ENCODE measurements at regions not wholly inside any gene's neighbourhood (a gene's known extent, or its start where the extent isn't known, plus 50 kb on each side); places are given as distances from the start of the nearest gene placed in this dataset.

- Histone ChIP-seq H3K36me3 (ENCODE audit: control insufficient read depth, insufficient read depth, low read length, severe bottlenecking) (no peaks in the 10 kb centered on the region), H3K9me3 (ENCODE audit: control insufficient read depth, low read length) (peaks cover 15% of the 10 kb centered on the region), H3K9ac (ENCODE audit: low read length) (no peak overlapping the region), H3K27me3 (replicated peaks; ENCODE audit: control insufficient read depth, insufficient read depth, low read length) (no peaks in the 10 kb centered on the region), H3K4me3 (ENCODE audit: low read length) (no peak overlapping the region), H3K4me1 (ENCODE audit: control insufficient read depth, insufficient read depth, low read length) (peaks cover 8% of the 10 kb centered on the region)
- DNase-seq (ENCODE audit: low read depth), result no peak
These were observed 291.2 kb downstream of the SRBD1 start for GRCh38 chr2:45319683-45320455.

- no peaks in the 10 kb centered on the region for H3K27me3 ChIP-seq (replicated peaks; ENCODE audit: control insufficient read depth, insufficient read depth, low read length)
- no peak overlapping the region for H3K4me3 ChIP-seq (ENCODE audit: low read length)
- H3K36me3 ChIP-seq (ENCODE audit: control insufficient read depth, insufficient read depth, low read length, severe bottlenecking), result no peaks in the 10 kb centered on the region
- no peak for DNase-seq (ENCODE audit: low read depth)
- H3K9ac ChIP-seq (ENCODE audit: low read length), result no peak overlapping the region
- peaks cover 8% of the 10 kb centered on the region for H3K9me3 ChIP-seq (ENCODE audit: control insufficient read depth, low read length)
- H3K4me1 ChIP-seq (ENCODE audit: control insufficient read depth, insufficient read depth, low read length), result peaks cover 8% of the 10 kb centered on the region
These were observed 292.4 kb downstream of the SRBD1 start for GRCh38 chr2:45318686-45319085.

- Histone ChIP-seq H3K27me3 (replicated peaks; ENCODE audit: control insufficient read depth, insufficient read depth, low read length) (no peaks in the 10 kb centered on the region), H3K36me3 (ENCODE audit: control insufficient read depth, insufficient read depth, low read length, severe bottlenecking) (no peaks in the 10 kb centered on the region), H3K4me1 (ENCODE audit: control insufficient read depth, insufficient read depth, low read length) (peaks cover 8% of the 10 kb centered on the region), H3K9ac (ENCODE audit: low read length) (no peak overlapping the region), H3K4me3 (ENCODE audit: low read length) (no peak overlapping the region), H3K9me3 (ENCODE audit: control insufficient read depth, low read length) (peaks cover 4% of the 10 kb centered on the region)
- no peak for DNase-seq (ENCODE audit: low read depth)
These were observed 294.3 kb downstream of the SRBD1 start for GRCh38 chr2:45316576-45317338.

GRCh38 chr2:45315861-45316260 lies 295.2 kb downstream of the SRBD1 start:
- Histone ChIP-seq H3K9me3 (ENCODE audit: control insufficient read depth, low read length) (peaks cover 4% of the 10 kb centered on the region), H3K4me1 (ENCODE audit: control insufficient read depth, insufficient read depth, low read length) (peaks cover 8% of the 10 kb centered on the region), H3K36me3 (ENCODE audit: control insufficient read depth, insufficient read depth, low read length, severe bottlenecking) (no peaks in the 10 kb centered on the region), H3K4me3 (ENCODE audit: low read length) (no peak overlapping the region), H3K27me3 (replicated peaks; ENCODE audit: control insufficient read depth, insufficient read depth, low read length) (no peaks in the 10 kb centered on the region), H3K9ac (ENCODE audit: low read length) (no peak overlapping the region)
- peak; percentile 73 for DNase-seq (ENCODE audit: low read depth)

GRCh38 chr2:45312275-45312674 lies 298.8 kb downstream of the SRBD1 start:
- no peak for DNase-seq (ENCODE audit: low read depth)
- Histone ChIP-seq H3K27me3 (replicated peaks; ENCODE audit: control insufficient read depth, insufficient read depth, low read length) (peaks cover 9% of the 10 kb centered on the region), H3K36me3 (ENCODE audit: control insufficient read depth, insufficient read depth, low read length, severe bottlenecking) (no peaks in the 10 kb centered on the region), H3K9me3 (ENCODE audit: control insufficient read depth, low read length) (no peaks in the 10 kb centered on the region), H3K4me3 (ENCODE audit: low read length) (no peak overlapping the region), H3K4me1 (ENCODE audit: control insufficient read depth, insufficient read depth, low read length) (peaks cover 8% of the 10 kb centered on the region), H3K9ac (ENCODE audit: low read length) (no peak overlapping the region)

GRCh38 chr2:45311559-45311958 lies 299.5 kb downstream of the SRBD1 start:
- no peak overlapping the region for H3K9ac ChIP-seq (ENCODE audit: low read length)
- peaks cover 8% of the 10 kb centered on the region for H3K4me1 ChIP-seq (ENCODE audit: control insufficient read depth, insufficient read depth, low read length)
- no peaks in the 10 kb centered on the region for H3K9me3 ChIP-seq (ENCODE audit: control insufficient read depth, low read length)
- H3K27me3 ChIP-seq (replicated peaks; ENCODE audit: control insufficient read depth, insufficient read depth, low read length), result peaks cover 12% of the 10 kb centered on the region
- no peaks in the 10 kb centered on the region for H3K36me3 ChIP-seq (ENCODE audit: control insufficient read depth, insufficient read depth, low read length, severe bottlenecking)
- no peak overlapping the region for H3K4me3 ChIP-seq (ENCODE audit: low read length)
- peak; percentile 26 for DNase-seq (ENCODE audit: low read depth)

GRCh38 chr2:45307147-45307546 lies 297.9 kb upstream of the SIX2 start:
- no peak for DNase-seq (ENCODE audit: low read depth)
- Histone ChIP-seq H3K27me3 (replicated peaks; ENCODE audit: control insufficient read depth, insufficient read depth, low read length) (peaks cover 41% of the 10 kb centered on the region), H3K4me3 (ENCODE audit: low read length) (no peak overlapping the region), H3K36me3 (ENCODE audit: control insufficient read depth, insufficient read depth, low read length, severe bottlenecking) (no peaks in the 10 kb centered on the region), H3K4me1 (ENCODE audit: control insufficient read depth, insufficient read depth, low read length) (no peaks in the 10 kb centered on the region), H3K9ac (ENCODE audit: low read length) (no peak overlapping the region), H3K9me3 (ENCODE audit: control insufficient read depth, low read length) (no peaks in the 10 kb centered on the region)

- Histone ChIP-seq H3K9ac (ENCODE audit: low read length) (no peak overlapping the region), H3K9me3 (ENCODE audit: control insufficient read depth, low read length) (no peaks in the 10 kb centered on the region), H3K4me1 (ENCODE audit: control insufficient read depth, insufficient read depth, low read length) (no peaks in the 10 kb centered on the region), H3K27me3 (replicated peaks; ENCODE audit: control insufficient read depth, insufficient read depth, low read length) (peaks cover 46% of the 10 kb centered on the region), H3K4me3 (ENCODE audit: low read length) (no peak overlapping the region), H3K36me3 (ENCODE audit: control insufficient read depth, insufficient read depth, low read length, severe bottlenecking) (no peaks in the 10 kb centered on the region)
- no peak for DNase-seq (ENCODE audit: low read depth)
These were observed 296.3 kb upstream of the SIX2 start for GRCh38 chr2:45305599-45305998.

GRCh38 chr2:45303417-45304202 lies 294.4 kb upstream of the SIX2 start:
- H3K4me1 ChIP-seq (ENCODE audit: control insufficient read depth, insufficient read depth, low read length), result no peaks in the 10 kb centered on the region
- no peak overlapping the region for H3K9ac ChIP-seq (ENCODE audit: low read length)
- peaks cover 46% of the 10 kb centered on the region for H3K27me3 ChIP-seq (replicated peaks; ENCODE audit: control insufficient read depth, insufficient read depth, low read length)
- H3K4me3 ChIP-seq (ENCODE audit: low read length), result no peak overlapping the region
- DNase-seq (ENCODE audit: low read depth), result no peak
- H3K36me3 ChIP-seq (ENCODE audit: control insufficient read depth, insufficient read depth, low read length, severe bottlenecking), result no peaks in the 10 kb centered on the region
- no peaks in the 10 kb centered on the region for H3K9me3 ChIP-seq (ENCODE audit: control insufficient read depth, low read length)

GRCh38 chr2:45301307-45302277 lies 292.3 kb upstream of the SIX2 start:
- DNase-seq (ENCODE audit: low read depth), result no peak
- no peak overlapping the region for H3K4me3 ChIP-seq (ENCODE audit: low read length)
- no peaks in the 10 kb centered on the region for H3K36me3 ChIP-seq (ENCODE audit: control insufficient read depth, insufficient read depth, low read length, severe bottlenecking)
- H3K9me3 ChIP-seq (ENCODE audit: control insufficient read depth, low read length), result no peaks in the 10 kb centered on the region
- no peak overlapping the region for H3K9ac ChIP-seq (ENCODE audit: low read length)
- no peaks in the 10 kb centered on the region for H3K4me1 ChIP-seq (ENCODE audit: control insufficient read depth, insufficient read depth, low read length)
- H3K27me3 ChIP-seq (replicated peaks; ENCODE audit: control insufficient read depth, insufficient read depth, low read length), result peaks cover 44% of the 10 kb centered on the region
